Prostate gland (tissue), 2 donors: ENCODE measurements at regions not wholly inside any gene's neighbourhood (a gene's known extent, or its start where the extent isn't known, plus 50 kb on each side); places are given as distances from the start of the nearest gene placed in this dataset.

Experiments
- CTCF ChIP-seq, 4 experiments: fragments of 200-600 bp in 2 of 4; fragments of 450-650 bp in 2 of 4; sonication (generic) in 2 of 4; IDR thresholded peaks; 1 replicate in 3 of 4; 2 replicates in 1 of 4; pipeline ENCODE4 v1.5.1; 2016 to 2019; ENCODE audit warnings: antibody characterized with exemption in 4 of 4, mild to moderate bottlenecking in 2 of 4, moderate library complexity in 2 of 4
- POLR2A ChIP-seq: fragments of 450-650 bp; IDR thresholded peaks from one replicate; pipeline ENCODE4 v1.6.1; 2016; ENCODE audit warnings: antibody characterized with exemption, mild to moderate bottlenecking
- POLR2AphosphoS5 ChIP-seq: sonication (generic); formaldehyde crosslinking; IDR thresholded peaks from one replicate; pipeline ENCODE4 v1.6.1; 2017; ENCODE audit warnings: antibody characterized with exemption

DNA sequence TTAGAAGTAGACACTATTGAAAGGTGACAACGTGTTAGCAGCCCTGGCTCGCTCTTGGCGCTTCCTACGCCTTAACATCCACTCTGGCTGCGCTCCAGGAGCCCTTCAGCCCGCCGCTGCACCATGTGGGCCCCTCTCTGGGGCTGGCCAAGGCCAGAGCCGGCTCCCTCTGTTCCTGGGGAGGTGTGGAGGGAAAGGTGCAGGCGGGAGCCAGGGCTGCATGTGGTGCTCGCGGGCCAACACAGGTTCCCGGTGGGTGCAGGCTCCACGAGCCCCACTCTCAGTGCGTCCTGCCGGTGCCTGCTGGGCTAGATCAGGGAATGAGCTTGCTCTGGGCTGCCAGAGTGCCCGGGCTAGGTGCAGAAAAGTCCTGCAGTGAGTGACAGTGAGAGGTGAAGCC is 1284.3 kb downstream of the OLFM4 start:
- TF ChIP-seq CTCF (IDR thresholded peaks at IDR 0.05): no peak
- no peak for TF ChIP-seq POLR2AphosphoS5
- no peak for TF ChIP-seq POLR2A
